Hepatocyte (in vitro differentiated cells): ENCODE measurements at regions not wholly inside any gene's neighbourhood (a gene's known extent, or its start where the extent isn't known, plus 50 kb on each side); places are given as distances from the start of the nearest gene placed in this dataset.

Source experiments
- DNase-seq: peaks from one replicate; pipeline ENCODE4 v3.0.0-alpha.2; 2016; ENCODE audit warnings: low spot score
- H2AFZ ChIP-seq: fragments of 200-600 bp; sonication (generic); 2 replicates; pipeline ENCODE4 v1.6.0; 2016; ENCODE audit warnings: antibody characterized with exemption, mild to moderate bottlenecking
- H3K27ac ChIP-seq: fragments of 200-600 bp; sonication (generic); 2 replicates; pipeline ENCODE4 v1.5.1; 2016; ENCODE audit warnings: mild to moderate bottlenecking
- H3K27me3 ChIP-seq: fragments of 200-600 bp; sonication (generic); 2 replicates; pipeline ENCODE4 v1.6.1; 2016
- H3K36me3 ChIP-seq: fragments of 200-600 bp; sonication (generic); replicated peaks from 2 replicates; pipeline ENCODE4 v1.5.1; 2016; ENCODE audit warnings: low read depth; ENCODE audit not compliant: insufficient read depth
- H3K4me1 ChIP-seq: fragments of 200-600 bp; sonication (generic); 2 replicates; pipeline ENCODE4 v1.5.1; 2016; ENCODE audit warnings: mild to moderate bottlenecking, moderate library complexity; ENCODE audit not compliant: insufficient read depth
- H3K4me2 ChIP-seq: fragments of 200-600 bp; sonication (generic); 2 replicates; pipeline ENCODE4 v1.6.0; 2016
- H3K4me3 ChIP-seq: fragments of 200-600 bp; sonication (generic); 2 replicates; pipeline ENCODE4 v1.5.1; 2016; ENCODE audit warnings: mild to moderate bottlenecking
- H3K79me2 ChIP-seq: fragments of 200-600 bp; sonication (generic); 2 replicates; pipeline ENCODE4 v1.6.0; 2017; ENCODE audit warnings: mild to moderate bottlenecking
- H3K9me2 ChIP-seq: fragments of 200-600 bp; sonication (generic); replicated peaks from 2 replicates; pipeline ENCODE4 v1.6.0; 2017; ENCODE audit warnings: mild to moderate bottlenecking; ENCODE audit not compliant: insufficient read depth
- H3K9me3 ChIP-seq: fragments of 200-600 bp; sonication (generic); 2 replicates; pipeline ENCODE4 v1.5.1; 2016; ENCODE audit warnings: low read depth, mild to moderate bottlenecking
- H4K20me1 ChIP-seq: fragments of 200-600 bp; sonication (generic); 2 replicates; pipeline ENCODE4 v1.6.0; 2016; ENCODE audit warnings: mild to moderate bottlenecking; ENCODE audit not compliant: insufficient read depth, poor library complexity, severe bottlenecking
- EZH2 ChIP-seq: fragments of 200-600 bp; sonication (generic); IDR thresholded peaks from 2 replicates; pipeline ENCODE4 v1.6.1; 2016; ENCODE audit warnings: antibody characterized with exemption, mild to moderate bottlenecking, borderline replicate concordance
- EZH2phosphoT487 ChIP-seq: fragments of 200-600 bp; sonication (generic); IDR thresholded peaks from one replicate; pipeline ENCODE4 v1.6.1; 2018; ENCODE audit warnings: antibody characterized with exemption, mild to moderate bottlenecking, low read depth, moderate library complexity; ENCODE audit not compliant: unreplicated experiment, severe bottlenecking
- WGBS: methylation state at CpG from one replicate; pipeline ENCODE4 v1.1.6; 2016; ENCODE audit warnings: low lambda C conversion rate; ENCODE audit errors: missing lambda C conversion rate; 5-methylcytosine and 5-hydroxymethylcytosine counted together
- TF ChIP-seq, protein P1 (sequence below): fragments of 200-600 bp; sonication (generic); IDR thresholded peaks from 2 replicates; pipeline ENCODE4 v1.5.1; 2016; ENCODE audit warnings: antibody characterized with exemption, mild to moderate bottlenecking; ENCODE audit not compliant: poor library complexity

DNA sequence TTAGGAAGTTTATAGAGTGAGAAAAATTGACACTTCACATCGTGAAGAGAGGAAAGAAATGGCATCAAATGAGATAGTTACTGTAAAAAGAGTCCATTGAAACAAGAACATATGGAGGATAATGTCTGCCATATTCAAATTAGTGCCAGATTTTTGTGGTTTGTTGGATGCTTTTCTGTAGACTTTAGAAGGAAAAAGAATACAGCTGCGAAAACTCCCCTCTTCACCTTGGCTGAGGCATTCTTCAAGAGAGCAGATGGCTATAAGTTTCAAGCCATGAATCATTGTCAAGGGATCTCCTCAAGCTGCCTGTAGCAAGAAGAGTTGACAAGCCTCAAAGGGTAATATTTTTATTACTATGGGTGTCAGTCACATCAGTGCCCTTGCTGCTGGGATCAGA, 507.4 kb upstream of the RAG2 start:
- no peaks in the 10 kb centered on the region for H3K27me3 ChIP-seq
- H3K9me3 ChIP-seq = no peaks in the 10 kb centered on the region
- no peaks in the 10 kb centered on the region for H3K36me3 ChIP-seq
- DNase-seq = no peak
- peaks cover 13% of the 10 kb centered on the region for H3K4me1 ChIP-seq
- H3K79me2 ChIP-seq = no peaks in the 10 kb centered on the region
- WGBS = 61% methylated on average over 2 of the region's 2 CpGs
- no peak overlapping the region for H3K27ac ChIP-seq
- TF ChIP-seq, protein P1, sequence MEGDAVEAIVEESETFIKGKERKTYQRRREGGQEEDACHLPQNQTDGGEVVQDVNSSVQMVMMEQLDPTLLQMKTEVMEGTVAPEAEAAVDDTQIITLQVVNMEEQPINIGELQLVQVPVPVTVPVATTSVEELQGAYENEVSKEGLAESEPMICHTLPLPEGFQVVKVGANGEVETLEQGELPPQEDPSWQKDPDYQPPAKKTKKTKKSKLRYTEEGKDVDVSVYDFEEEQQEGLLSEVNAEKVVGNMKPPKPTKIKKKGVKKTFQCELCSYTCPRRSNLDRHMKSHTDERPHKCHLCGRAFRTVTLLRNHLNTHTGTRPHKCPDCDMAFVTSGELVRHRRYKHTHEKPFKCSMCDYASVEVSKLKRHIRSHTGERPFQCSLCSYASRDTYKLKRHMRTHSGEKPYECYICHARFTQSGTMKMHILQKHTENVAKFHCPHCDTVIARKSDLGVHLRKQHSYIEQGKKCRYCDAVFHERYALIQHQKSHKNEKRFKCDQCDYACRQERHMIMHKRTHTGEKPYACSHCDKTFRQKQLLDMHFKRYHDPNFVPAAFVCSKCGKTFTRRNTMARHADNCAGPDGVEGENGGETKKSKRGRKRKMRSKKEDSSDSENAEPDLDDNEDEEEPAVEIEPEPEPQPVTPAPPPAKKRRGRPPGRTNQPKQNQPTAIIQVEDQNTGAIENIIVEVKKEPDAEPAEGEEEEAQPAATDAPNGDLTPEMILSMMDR = no peak
- TF ChIP-seq EZH2phosphoT487 = no peak
- TF ChIP-seq EZH2 = no peak
- no peaks in the 10 kb centered on the region for H3K9me2 ChIP-seq
- H4K20me1 ChIP-seq = no peaks in the 10 kb centered on the region
- no peak overlapping the region for H2AFZ ChIP-seq
- no peak overlapping the region for H3K4me2 ChIP-seq
- no peak overlapping the region for H3K4me3 ChIP-seq

DNA sequence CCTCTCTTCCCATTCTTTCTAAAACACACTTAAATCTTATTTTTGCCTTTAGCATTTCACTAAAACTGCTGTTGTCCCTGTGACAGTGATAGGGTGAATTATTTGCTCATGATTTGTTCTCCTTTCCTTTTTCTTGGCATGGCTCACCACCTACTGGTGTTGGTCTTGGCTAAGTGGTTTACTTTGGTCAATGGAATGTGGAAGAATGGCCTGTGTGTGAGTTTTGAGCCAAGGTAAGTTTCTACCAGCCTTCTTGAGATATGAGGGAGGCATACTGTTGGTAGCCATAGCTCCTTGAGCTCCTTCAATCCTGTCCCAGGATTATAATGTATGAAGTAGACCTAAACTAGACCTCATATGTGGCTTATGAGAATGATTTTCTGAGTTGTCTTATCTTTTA, 506.3 kb upstream of the RAG2 start:
- Histone ChIP-seq H3K27ac (no peak overlapping the region), H3K79me2 (no peaks in the 10 kb centered on the region), H3K27me3 (no peaks in the 10 kb centered on the region), H3K9me2 (no peaks in the 10 kb centered on the region), H3K9me3 (no peaks in the 10 kb centered on the region), H3K4me1 (peaks cover 10% of the 10 kb centered on the region), H4K20me1 (no peaks in the 10 kb centered on the region), H2AFZ (no peak overlapping the region), H3K4me3 (no peak overlapping the region), H3K36me3 (no peaks in the 10 kb centered on the region), H3K4me2 (no peak overlapping the region)
- TF ChIP-seq, protein P1 = no peak
- TF ChIP-seq EZH2phosphoT487 = no peak
- no peak for TF ChIP-seq EZH2
- DNase-seq = no peak

DNA sequence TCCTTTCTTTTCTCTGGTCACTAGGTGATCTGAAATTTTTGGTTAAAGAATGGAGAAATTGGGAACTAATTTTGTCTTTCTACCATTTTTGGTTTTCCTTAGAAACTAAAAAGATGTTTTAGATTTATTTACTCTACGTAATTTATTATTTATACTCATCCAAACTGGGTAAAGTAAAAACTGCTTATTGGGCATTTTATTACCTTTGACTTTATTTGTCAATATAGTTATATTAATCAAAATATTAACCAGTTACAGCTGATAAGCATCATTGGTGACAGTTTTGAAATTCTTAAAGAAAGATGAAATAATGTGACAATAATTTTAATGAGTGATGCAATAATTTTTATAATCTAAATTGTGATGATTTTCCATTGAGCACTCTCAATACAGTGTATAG, 502.0 kb upstream of the RAG2 start:
- DNase-seq = no peak
- WGBS = 93% methylated on average over 1 of the region's 1 CpG
- Histone ChIP-seq H3K9me2 (no peaks in the 10 kb centered on the region), H3K4me1 (no peaks in the 10 kb centered on the region), H4K20me1 (no peaks in the 10 kb centered on the region), H2AFZ (no peak overlapping the region), H3K9me3 (no peaks in the 10 kb centered on the region), H3K4me3 (no peak overlapping the region), H3K79me2 (no peaks in the 10 kb centered on the region), H3K27me3 (no peaks in the 10 kb centered on the region), H3K36me3 (no peaks in the 10 kb centered on the region), H3K27ac (no peak overlapping the region), H3K4me2 (no peak overlapping the region)
- TF ChIP-seq EZH2 = no peak
- TF ChIP-seq, protein P1 = no peak
- TF ChIP-seq EZH2phosphoT487 = no peak

DNA sequence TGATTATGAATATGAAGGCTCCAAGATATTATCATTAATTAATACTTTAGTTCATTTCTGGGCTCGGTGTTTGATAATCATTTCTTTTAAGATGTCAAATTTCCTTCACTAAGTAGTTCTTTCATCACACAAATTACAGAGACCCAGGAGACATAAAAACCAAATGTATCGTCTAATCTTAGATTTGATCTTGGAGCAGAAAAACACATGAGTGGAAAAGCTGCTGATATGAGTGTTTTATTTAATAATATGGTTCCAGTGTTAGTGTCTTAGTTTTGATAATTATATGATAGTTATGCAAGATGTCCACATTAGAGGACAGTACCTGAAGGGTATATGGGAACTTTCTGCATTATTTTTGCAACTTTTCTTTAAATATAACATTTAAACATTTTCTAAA, 494.5 kb upstream of the RAG2 start:
- TF ChIP-seq, protein P1 = no peak
- TF ChIP-seq EZH2 = no peak
- TF ChIP-seq EZH2phosphoT487 = no peak
- WGBS = 80% methylated on average over 2 of the region's 2 CpGs

More for the DNA sequence above, 494.5 kb upstream of the RAG2 start:
- Histone ChIP-seq H4K20me1 (no peaks in the 10 kb centered on the region), H3K4me3 (no peak overlapping the region), H3K4me1 (no peaks in the 10 kb centered on the region), H3K4me2 (no peak overlapping the region), H2AFZ (no peak overlapping the region), H3K27ac (no peak overlapping the region), H3K9me3 (no peaks in the 10 kb centered on the region), H3K9me2 (no peaks in the 10 kb centered on the region), H3K79me2 (no peaks in the 10 kb centered on the region), H3K36me3 (no peaks in the 10 kb centered on the region), H3K27me3 (no peaks in the 10 kb centered on the region)
- no peak for DNase-seq
